ENCODE measurements at regions not wholly inside any gene's neighbourhood (a gene's known extent, or its start where the extent isn't known, plus 50 kb on each side); places are given as distances from the start of the nearest gene placed in this dataset.

DNA sequence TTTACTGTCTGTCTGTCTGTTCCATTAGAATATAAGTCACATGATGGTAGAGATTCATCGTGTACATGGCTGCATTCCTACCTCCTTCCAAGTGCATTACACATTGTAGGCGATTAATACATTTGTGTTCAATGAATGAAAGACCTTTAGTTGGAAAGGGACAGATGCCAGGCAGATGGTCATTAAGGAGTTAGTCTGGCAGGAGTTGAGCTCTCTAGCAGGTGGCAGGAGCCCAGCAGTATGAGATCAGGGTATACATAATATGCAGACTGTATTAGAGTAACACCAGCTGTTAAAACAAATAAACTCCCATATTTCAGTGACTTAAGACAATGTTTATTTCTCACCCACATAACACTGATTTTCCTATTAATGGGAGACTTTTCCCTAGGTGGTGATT is 147.7 kb upstream of the LARGE1 start:
- no peaks in the 10 kb centered on the region for H3K27me3 Mint-ChIP-seq (ENCODE audit: insufficient read depth)
- no peaks in the 10 kb centered on the region for H3K36me3 Mint-ChIP-seq (ENCODE audit: low read depth)
- intact Hi-C loops (cut with micrococcal nuclease), result no loop called here
- no peak overlapping the region for H3K27ac Mint-ChIP-seq
- no peaks in the 10 kb centered on the region for H3K4me1 Mint-ChIP-seq (ENCODE audit: low read depth)
- no peak for DNase-seq (ENCODE audit: low spot score)
- H3K9me3 Mint-ChIP-seq, result peaks cover 38% of the 10 kb centered on the region
- no peak overlapping the region for H3K4me3 Mint-ChIP-seq

DNA sequence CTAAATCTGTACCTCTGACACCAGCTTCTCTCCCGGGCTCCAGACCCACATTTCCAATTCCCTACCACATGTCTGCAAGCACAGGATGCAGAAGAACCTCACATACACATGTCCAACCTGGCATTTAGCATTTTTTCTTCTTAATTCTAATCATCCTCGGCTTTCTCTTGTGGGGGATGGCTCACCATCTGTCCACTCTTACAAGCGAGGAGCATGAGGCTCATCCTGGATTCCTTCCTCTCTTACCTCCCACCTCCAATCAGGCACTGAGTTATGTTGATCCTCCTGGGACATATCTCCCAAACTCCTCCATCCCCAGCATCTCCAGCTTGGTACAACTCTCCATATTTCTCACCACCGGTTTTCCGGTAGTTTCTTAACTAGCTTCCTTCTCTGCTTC is 149.8 kb upstream of the LARGE1 start:
- H3K4me1 Mint-ChIP-seq (ENCODE audit: low read depth), result no peaks in the 10 kb centered on the region
- no peak overlapping the region for H3K27ac Mint-ChIP-seq
- H3K4me3 Mint-ChIP-seq, result no peak overlapping the region
- no peaks in the 10 kb centered on the region for H3K36me3 Mint-ChIP-seq (ENCODE audit: low read depth)
- H3K9me3 Mint-ChIP-seq, result peaks cover 30% of the 10 kb centered on the region
- no peak for DNase-seq (ENCODE audit: low spot score)
- intact Hi-C loops (cut with micrococcal nuclease), result no loop called here
- H3K27me3 Mint-ChIP-seq (ENCODE audit: insufficient read depth), result no peaks in the 10 kb centered on the region

DNA sequence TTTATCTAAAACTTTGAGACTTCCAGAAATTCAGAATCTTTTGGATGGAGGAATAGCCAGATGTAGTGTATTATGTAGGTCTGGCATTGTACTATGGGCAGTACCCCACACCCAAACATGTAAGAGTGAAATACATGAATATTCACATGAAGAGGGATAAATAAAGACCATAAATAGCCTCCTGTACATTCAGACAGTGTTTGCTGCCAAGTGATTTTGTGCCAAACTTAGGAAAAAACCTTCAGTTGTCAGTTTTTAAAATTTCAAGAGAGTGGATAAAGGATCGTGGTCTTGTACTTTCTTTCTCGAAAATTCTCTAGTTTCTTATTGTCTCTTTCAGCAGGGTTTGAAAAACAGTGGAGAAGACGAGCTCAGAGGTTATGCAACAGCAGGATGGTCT is 150.3 kb upstream of the LARGE1 start:
- DNase-seq (ENCODE audit: low spot score), result no peak
- no peaks in the 10 kb centered on the region for H3K27me3 Mint-ChIP-seq (ENCODE audit: insufficient read depth)
- no peaks in the 10 kb centered on the region for H3K4me1 Mint-ChIP-seq (ENCODE audit: low read depth)
- no peaks in the 10 kb centered on the region for H3K36me3 Mint-ChIP-seq (ENCODE audit: low read depth)
- intact Hi-C loops (cut with micrococcal nuclease), result no loop called here
- H3K27ac Mint-ChIP-seq, result no peak overlapping the region
- peaks cover 31% of the 10 kb centered on the region for H3K9me3 Mint-ChIP-seq
- no peak overlapping the region for H3K4me3 Mint-ChIP-seq

DNA sequence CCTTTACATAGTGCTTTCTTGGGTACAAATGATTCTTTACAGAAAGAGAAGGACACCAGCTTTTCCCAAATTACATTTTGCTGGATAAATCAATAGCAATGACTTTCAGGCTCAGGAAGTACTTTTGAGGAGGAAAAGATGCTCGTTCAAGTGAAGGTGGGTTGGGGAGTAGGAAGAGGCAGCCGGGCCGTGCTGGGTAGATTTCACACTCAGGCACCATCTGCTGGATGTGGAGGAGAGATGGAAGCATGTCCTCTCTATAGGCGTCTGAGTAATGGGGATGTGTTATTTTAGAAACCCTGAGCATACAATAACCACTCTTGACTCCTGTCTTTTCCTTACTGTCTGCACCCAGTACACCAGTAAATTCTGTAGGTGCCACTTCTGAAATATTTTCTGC is 152.3 kb upstream of the LARGE1 start:
- no peak for DNase-seq (ENCODE audit: low spot score)
- Mint-ChIP-seq H3K4me3 (no peak overlapping the region), H3K36me3 (ENCODE audit: low read depth) (no peaks in the 10 kb centered on the region), H3K27ac (no peak overlapping the region), H3K9me3 (peaks cover 28% of the 10 kb centered on the region), H3K27me3 (ENCODE audit: insufficient read depth) (no peaks in the 10 kb centered on the region), H3K4me1 (ENCODE audit: low read depth) (no peaks in the 10 kb centered on the region)
- intact Hi-C loops (cut with micrococcal nuclease), result no loop called here

DNA sequence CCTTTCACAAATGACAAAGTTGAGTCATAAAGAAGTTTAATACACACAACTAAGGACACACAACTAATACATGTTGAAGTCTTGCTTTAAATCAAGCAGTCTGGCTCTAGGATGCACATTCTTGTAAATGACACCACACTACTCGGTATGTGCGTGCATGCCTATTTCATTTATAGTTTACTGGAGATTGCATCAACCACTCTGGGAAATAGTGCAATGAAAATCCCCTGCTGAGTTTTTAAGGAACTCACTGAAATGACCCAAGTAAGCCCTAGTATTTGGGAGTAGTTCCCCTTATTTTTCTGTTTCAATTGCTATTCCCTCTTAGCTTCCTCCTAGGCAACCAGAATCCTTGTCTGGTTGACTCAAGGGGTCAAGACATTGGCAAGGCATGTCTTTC is 160.2 kb upstream of the LARGE1 start:
- Mint-ChIP-seq H3K36me3 (ENCODE audit: low read depth) (no peaks in the 10 kb centered on the region), H3K9me3 (peaks cover 18% of the 10 kb centered on the region), H3K27me3 (ENCODE audit: insufficient read depth) (no peaks in the 10 kb centered on the region), H3K27ac (no peak overlapping the region), H3K4me3 (no peak overlapping the region), H3K4me1 (ENCODE audit: low read depth) (no peaks in the 10 kb centered on the region)
- no peak for DNase-seq (ENCODE audit: low spot score)
- intact Hi-C loops (cut with micrococcal nuclease), result no loop called here

DNA sequence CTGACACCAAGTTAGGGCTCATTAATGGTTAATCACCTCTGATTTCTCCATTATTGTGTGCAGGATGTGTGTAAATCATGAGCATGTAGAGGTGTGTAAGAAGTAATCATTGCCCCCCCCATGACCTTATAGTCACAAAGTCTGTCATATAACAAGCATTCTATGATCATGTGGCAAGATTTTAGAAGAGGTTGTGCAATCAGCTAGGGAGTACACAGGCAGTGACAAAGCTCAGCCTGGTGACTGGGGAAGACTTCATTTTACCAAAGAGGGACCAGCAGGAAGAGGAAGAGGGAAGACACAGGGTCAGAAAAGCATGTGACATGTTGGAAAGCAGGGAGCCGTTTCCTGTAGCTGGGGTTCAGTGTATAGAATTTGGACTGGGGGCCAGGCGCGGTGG is 176.5 kb upstream of the LARGE1 start:
- peaks cover 51% of the 10 kb centered on the region for H3K9me3 Mint-ChIP-seq

DNA sequence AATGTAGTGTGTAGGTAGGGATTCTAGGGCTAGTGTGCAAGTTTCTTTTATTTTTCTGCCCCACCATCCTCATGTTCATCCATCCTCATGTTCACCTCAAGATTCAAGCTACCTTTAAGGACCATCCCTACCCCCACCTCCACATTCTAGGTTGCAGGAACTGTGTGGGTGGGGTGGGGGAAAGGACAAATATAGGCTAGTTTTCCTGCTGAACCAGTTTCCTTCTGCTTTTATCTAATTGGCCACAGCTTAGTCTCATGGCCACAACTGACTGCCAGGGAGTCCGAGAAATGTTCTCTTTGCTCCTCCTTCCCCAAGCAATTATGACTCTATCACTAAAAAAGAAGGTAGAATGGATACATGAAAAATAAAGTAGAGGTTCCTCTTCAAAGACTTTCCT is 179.0 kb upstream of the LARGE1 start:
- H3K4me3 Mint-ChIP-seq, result no peak overlapping the region
- H3K36me3 Mint-ChIP-seq (ENCODE audit: low read depth), result no peaks in the 10 kb centered on the region
- no peak overlapping the region for H3K27ac Mint-ChIP-seq
- no peak for DNase-seq (ENCODE audit: low spot score)
- H3K4me1 Mint-ChIP-seq (ENCODE audit: low read depth), result no peaks in the 10 kb centered on the region
- peaks cover 35% of the 10 kb centered on the region for H3K9me3 Mint-ChIP-seq
- intact Hi-C loops (cut with micrococcal nuclease), result no loop called here
- H3K27me3 Mint-ChIP-seq (ENCODE audit: insufficient read depth), result no peaks in the 10 kb centered on the region

More for the DNA sequence above, 176.5 kb upstream of the LARGE1 start:
- DNase-seq (ENCODE audit: low spot score), result no peak
- H3K27me3 Mint-ChIP-seq (ENCODE audit: insufficient read depth), result no peaks in the 10 kb centered on the region
- intact Hi-C loops (cut with micrococcal nuclease), result no loop called here
- H3K27ac Mint-ChIP-seq, result no peak overlapping the region
- H3K36me3 Mint-ChIP-seq (ENCODE audit: low read depth), result no peaks in the 10 kb centered on the region
- no peak overlapping the region for H3K4me3 Mint-ChIP-seq
- no peaks in the 10 kb centered on the region for H3K4me1 Mint-ChIP-seq (ENCODE audit: low read depth)

DNA sequence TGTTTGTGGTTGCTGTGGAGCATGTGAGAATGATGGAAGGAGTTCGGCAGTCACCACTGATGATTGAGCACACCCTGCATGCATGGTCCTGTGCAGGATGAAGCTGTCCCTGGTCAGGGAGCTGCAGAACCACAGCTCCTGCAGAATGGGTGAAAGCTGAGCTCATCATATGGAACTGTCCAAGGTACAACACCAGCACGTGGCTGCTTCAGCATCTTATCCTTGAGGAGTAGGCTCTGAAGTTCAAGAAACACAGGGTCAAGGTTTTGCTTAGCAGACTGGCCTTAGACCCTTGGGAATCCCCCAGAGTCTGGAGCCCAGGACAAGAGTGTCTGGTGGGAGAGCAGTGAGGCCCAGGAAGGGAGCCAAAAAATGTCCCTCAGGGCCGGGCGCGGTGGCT is 182.4 kb upstream of the LARGE1 start:
- no peaks in the 10 kb centered on the region for H3K27me3 Mint-ChIP-seq (ENCODE audit: insufficient read depth)
- DNase-seq (ENCODE audit: low spot score), result no peak
- H3K4me3 Mint-ChIP-seq, result no peak overlapping the region
- H3K36me3 Mint-ChIP-seq (ENCODE audit: low read depth), result no peaks in the 10 kb centered on the region
- no peak overlapping the region for H3K27ac Mint-ChIP-seq
- intact Hi-C loops (cut with micrococcal nuclease), result no loop called here
- H3K4me1 Mint-ChIP-seq (ENCODE audit: low read depth), result no peaks in the 10 kb centered on the region
- H3K9me3 Mint-ChIP-seq, result peaks cover 21% of the 10 kb centered on the region

DNA sequence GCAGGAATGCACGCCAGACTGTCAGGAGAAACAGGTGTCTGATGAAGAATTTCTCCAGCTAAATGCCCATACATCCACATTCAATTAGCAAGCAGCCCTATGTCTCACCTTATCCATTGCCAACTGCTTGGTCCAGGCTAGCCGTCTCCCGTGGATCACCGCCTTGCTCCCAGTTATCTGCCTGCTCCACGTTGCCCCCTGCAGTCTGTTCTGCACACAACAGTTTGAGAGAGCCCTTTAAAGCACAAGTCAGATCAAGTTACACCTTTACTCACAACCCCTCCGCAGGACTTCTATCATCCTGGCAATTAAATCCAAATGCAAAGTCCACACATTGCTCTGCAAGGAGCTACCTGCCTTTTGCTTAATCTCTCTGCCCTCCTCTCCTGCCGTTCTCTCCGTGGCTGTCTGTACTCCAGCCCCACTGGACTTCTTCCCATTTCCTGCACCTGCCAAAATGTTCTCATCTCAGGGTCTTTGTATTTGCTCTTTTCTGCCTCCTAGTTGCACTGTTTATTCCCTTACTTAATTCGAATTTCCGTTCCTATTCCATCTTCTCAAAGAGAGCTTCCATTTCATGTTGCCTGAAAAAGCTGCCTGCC is 185.3 kb upstream of the LARGE1 start:
- no peak for DNase-seq (ENCODE audit: low spot score)

DNA sequence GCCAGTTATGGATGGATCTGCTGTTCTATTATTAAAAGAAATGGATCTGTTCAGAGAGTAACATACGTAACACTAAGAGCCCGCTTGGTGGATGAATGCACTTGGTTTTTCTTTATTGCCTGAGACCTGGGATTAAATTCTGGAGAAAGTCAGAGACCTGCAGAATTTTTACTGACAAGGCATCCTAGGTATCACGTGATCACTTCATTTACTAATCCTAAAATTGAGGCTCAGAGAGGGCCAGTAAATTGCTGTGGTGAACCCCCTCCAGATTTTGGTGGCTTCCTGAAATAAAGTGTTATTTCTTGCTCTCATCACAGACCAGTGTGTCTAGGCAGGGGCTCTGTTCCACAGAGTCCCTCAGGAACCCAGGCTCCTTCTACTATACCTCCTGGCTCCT is 187.9 kb upstream of the LARGE1 start:
- H3K4me3 Mint-ChIP-seq, result no peak overlapping the region
- H3K27ac Mint-ChIP-seq, result no peak overlapping the region
- peaks cover 10% of the 10 kb centered on the region for H3K9me3 Mint-ChIP-seq
- H3K27me3 Mint-ChIP-seq (ENCODE audit: insufficient read depth), result no peaks in the 10 kb centered on the region
- no peaks in the 10 kb centered on the region for H3K36me3 Mint-ChIP-seq (ENCODE audit: low read depth)
- DNase-seq (ENCODE audit: low spot score), result no peak
- H3K4me1 Mint-ChIP-seq (ENCODE audit: low read depth), result no peaks in the 10 kb centered on the region
- intact Hi-C loops (cut with micrococcal nuclease), result no loop called here

More for the DNA sequence above, 185.3 kb upstream of the LARGE1 start:
- intact Hi-C loops (cut with micrococcal nuclease), result no loop called here
- peaks cover 10% of the 10 kb centered on the region for H3K9me3 Mint-ChIP-seq
- no peaks in the 10 kb centered on the region for H3K4me1 Mint-ChIP-seq (ENCODE audit: low read depth)
- no peaks in the 10 kb centered on the region for H3K27me3 Mint-ChIP-seq (ENCODE audit: insufficient read depth)
- H3K36me3 Mint-ChIP-seq (ENCODE audit: low read depth), result no peaks in the 10 kb centered on the region
- no peak overlapping the region for H3K4me3 Mint-ChIP-seq
- no peak overlapping the region for H3K27ac Mint-ChIP-seq

DNA sequence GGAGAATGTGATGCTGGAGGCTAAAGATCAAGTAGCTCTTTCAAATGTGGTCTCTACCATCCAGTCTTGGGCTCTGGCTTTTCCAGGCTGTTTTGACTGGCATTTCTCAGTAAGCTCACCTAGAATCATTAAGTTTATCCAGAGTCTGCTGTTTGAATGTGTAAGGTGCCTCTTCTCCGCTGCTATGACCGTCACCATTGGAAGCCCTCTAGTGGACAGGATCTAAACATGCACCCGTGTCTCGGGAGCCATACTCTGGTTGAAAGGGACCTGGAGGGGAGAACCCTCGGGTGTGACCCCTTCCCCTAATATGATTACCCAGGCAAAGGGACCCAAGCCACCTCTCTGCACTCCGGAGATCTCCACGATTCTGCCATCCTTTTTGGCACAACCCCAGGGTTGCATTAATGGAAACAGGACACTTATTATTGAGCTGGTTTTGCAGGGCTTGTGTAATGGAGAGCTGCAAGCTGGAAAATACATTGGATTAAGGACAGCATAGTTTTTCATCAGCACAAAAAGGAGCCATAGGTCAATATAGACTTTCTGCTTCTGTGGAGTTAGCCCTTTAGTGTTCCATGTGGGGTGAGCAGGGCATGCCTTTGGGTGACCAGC is 191.0 kb upstream of the LARGE1 start:
- DNase-seq (ENCODE audit: low spot score), result no peak
- peaks cover 6% of the 10 kb centered on the region for H3K9me3 Mint-ChIP-seq
- H3K4me1 Mint-ChIP-seq (ENCODE audit: low read depth), result no peaks in the 10 kb centered on the region
- no peaks in the 10 kb centered on the region for H3K36me3 Mint-ChIP-seq (ENCODE audit: low read depth)
- no peaks in the 10 kb centered on the region for H3K27me3 Mint-ChIP-seq (ENCODE audit: insufficient read depth)
- intact Hi-C loops (cut with micrococcal nuclease), result no loop called here
- H3K27ac Mint-ChIP-seq, result no peak overlapping the region
- no peak overlapping the region for H3K4me3 Mint-ChIP-seq

DNA sequence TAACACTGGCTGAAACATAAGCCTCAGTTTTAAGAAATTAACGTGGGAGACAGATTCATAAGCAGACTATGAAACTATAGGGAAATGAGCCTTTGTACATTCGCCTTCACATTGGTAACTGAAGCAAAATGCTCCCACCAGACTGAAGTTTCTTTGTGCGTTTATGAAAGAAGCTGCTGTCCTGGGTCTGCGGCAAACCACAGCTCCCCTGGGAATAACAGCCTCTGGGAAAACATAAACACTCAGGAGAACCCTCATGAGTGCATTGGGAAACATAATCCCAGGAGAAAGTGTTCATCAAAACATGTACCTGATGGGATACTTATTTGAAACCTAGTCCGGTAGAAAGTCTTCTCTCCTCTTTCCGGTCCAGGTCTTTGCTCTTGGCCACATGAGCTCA is 193.1 kb upstream of the LARGE1 start:
- Mint-ChIP-seq H3K27ac (no peak overlapping the region), H3K4me3 (no peak overlapping the region), H3K36me3 (ENCODE audit: low read depth) (no peaks in the 10 kb centered on the region), H3K27me3 (ENCODE audit: insufficient read depth) (no peaks in the 10 kb centered on the region), H3K9me3 (no peaks in the 10 kb centered on the region), H3K4me1 (ENCODE audit: low read depth) (no peaks in the 10 kb centered on the region)
- no peak for DNase-seq (ENCODE audit: low spot score)
- intact Hi-C loops (cut with micrococcal nuclease), result no loop called here

DNA sequence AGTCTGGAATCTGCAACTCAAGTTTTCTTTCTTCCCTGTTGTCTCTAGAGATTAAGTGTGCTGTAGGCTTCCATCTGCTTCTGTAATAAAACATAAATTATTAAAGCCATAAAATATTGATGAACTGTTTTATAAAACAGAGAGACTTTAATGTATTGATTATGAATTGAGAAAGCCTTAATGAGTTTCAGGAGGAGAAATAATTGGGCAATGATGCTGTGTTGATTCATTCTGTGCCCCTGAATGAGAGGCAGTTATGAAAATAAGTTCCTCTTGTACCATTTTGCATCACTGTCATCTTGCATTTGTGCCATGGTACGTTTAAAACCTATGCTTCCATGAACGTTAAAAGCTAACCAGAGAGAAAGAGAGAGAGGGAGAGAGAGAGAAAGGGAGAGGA is 194.1 kb upstream of the LARGE1 start:
- DNase-seq (ENCODE audit: low spot score), result no peak
- H3K4me3 Mint-ChIP-seq, result no peak overlapping the region
- intact Hi-C loops (cut with micrococcal nuclease), result no loop called here
- no peaks in the 10 kb centered on the region for H3K4me1 Mint-ChIP-seq (ENCODE audit: low read depth)
- no peaks in the 10 kb centered on the region for H3K9me3 Mint-ChIP-seq
- H3K27me3 Mint-ChIP-seq (ENCODE audit: insufficient read depth), result no peaks in the 10 kb centered on the region
- no peaks in the 10 kb centered on the region for H3K36me3 Mint-ChIP-seq (ENCODE audit: low read depth)
- no peak overlapping the region for H3K27ac Mint-ChIP-seq

DNA sequence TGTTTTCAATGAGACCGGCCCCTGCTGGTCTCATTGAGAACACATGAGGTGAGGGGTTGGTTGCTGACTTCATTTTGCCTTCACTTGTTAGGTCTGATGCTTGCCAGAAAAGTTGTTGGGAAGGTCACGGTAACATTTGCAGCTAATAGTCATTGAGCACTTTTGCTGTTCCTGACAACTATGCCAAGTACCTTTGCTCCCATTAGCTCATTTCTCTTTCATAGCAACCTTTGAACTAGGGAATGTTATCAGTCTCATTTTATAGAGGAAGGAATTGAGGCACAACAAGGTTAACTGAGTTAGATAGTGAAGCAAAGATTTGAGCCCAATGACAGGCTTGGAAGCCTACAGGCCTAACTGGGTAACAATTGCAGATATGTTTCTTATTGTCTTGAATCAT is 195.4 kb upstream of the LARGE1 start:
- DNase-seq (ENCODE audit: low spot score), result no peak
- no peaks in the 10 kb centered on the region for H3K4me1 Mint-ChIP-seq (ENCODE audit: low read depth)

More for the DNA sequence above, 195.4 kb upstream of the LARGE1 start:
- H3K27me3 Mint-ChIP-seq (ENCODE audit: insufficient read depth), result no peaks in the 10 kb centered on the region
- H3K36me3 Mint-ChIP-seq (ENCODE audit: low read depth), result no peaks in the 10 kb centered on the region
- no peaks in the 10 kb centered on the region for H3K9me3 Mint-ChIP-seq
- H3K27ac Mint-ChIP-seq, result no peak overlapping the region
- H3K4me3 Mint-ChIP-seq, result no peak overlapping the region
- intact Hi-C loops (cut with micrococcal nuclease), result no loop called here
